Spleen (tissue), 7 donors: ENCODE measurements at regions not wholly inside any gene's neighbourhood (a gene's known extent, or its start where the extent isn't known, plus 50 kb on each side); places are given as distances from the start of the nearest gene placed in this dataset.

Experiments used
- POLR2A ChIP-seq, 3 donors: fragments of 450-650 bp; IDR thresholded peaks; one replicate each; pipeline ENCODE4 v1.5.1; 2017; ENCODE audit warnings: antibody characterized with exemption in 3 of 3, mild to moderate bottlenecking in 1 of 3
- POLR2AphosphoS5 ChIP-seq, 3 donors: sonication (generic); formaldehyde crosslinking; IDR thresholded peaks; one replicate each; pipeline ENCODE4 v1.5.1; 2017; ENCODE audit warnings: antibody characterized with exemption in 3 of 3
- TF ChIP-seq, protein P1 (sequence below), 11 experiments: fragments of 200-600 bp in 7 of 11; fragments of 450-650 bp in 4 of 11; sonication (generic) in 4 of 11; IDR thresholded peaks in 8 of 11; conservative IDR thresholded peaks in 3 of 11; 1 replicate in 7 of 11; 2 replicates in 4 of 11; pipeline versions ENCODE4 v1.4.0 to v1.8.0; 2016 to 2021; ENCODE audit warnings: antibody characterized with exemption in 11 of 11, inconsistent platforms in 4 of 11, mild to moderate bottlenecking in 1 of 11
- donor health status: DM: no; HTN: no; CAD: no; lungs with moderate emphysema.
- donor health status: DM: no; HTN: no; CAD: no.
- donor health status: DM: no; HTN: no; CAD: no.

DNA sequence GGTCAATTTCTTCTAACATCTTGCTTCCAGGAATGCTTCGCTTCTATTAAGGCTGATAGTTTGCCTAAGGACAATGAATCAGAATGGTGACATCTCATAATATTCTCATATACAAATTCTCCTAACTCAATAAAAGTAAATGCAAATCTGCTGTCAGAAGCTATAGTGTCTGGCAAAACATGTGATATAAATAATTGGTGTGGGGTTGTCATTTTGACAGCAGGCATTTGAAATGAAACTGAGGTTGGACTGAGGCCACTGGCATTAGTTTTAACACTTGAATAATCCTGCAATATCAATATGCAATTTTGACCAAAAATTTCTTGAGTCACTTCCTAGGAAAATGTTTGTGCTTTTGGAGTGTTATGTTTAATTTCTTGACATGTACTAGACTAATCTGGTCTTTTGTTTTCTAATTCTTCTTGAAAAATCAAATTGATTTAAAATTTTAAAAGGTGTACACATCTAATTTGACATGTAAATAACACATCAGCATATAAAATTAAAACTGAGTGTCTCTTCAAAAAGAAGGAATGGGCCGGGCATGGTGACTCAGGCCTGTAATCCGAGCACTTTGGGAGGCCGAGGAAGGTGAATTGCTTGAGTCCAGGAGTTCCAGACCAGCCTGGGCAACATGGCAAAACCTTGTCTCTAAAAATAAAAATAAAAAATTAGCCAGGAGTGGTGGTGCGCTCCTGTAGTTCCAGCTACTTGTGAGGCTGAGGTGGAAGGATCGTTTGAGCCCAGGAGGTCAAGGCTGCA, 92.3 kb upstream of the BTG1 start:
- TF ChIP-seq, protein P1, sequence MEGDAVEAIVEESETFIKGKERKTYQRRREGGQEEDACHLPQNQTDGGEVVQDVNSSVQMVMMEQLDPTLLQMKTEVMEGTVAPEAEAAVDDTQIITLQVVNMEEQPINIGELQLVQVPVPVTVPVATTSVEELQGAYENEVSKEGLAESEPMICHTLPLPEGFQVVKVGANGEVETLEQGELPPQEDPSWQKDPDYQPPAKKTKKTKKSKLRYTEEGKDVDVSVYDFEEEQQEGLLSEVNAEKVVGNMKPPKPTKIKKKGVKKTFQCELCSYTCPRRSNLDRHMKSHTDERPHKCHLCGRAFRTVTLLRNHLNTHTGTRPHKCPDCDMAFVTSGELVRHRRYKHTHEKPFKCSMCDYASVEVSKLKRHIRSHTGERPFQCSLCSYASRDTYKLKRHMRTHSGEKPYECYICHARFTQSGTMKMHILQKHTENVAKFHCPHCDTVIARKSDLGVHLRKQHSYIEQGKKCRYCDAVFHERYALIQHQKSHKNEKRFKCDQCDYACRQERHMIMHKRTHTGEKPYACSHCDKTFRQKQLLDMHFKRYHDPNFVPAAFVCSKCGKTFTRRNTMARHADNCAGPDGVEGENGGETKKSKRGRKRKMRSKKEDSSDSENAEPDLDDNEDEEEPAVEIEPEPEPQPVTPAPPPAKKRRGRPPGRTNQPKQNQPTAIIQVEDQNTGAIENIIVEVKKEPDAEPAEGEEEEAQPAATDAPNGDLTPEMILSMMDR (IDR thresholded peaks at IDR 0.05 in 8 of 11, conservative IDR thresholded peaks at IDR 0.05 in 3 of 11): no peak
- no peak for TF ChIP-seq POLR2A (IDR thresholded peaks at IDR 0.05)
- TF ChIP-seq POLR2AphosphoS5 (IDR thresholded peaks at IDR 0.05): no peak
